Lower leg skin (tissue), 4 donors: ENCODE measurements at regions not wholly inside any gene's neighbourhood (a gene's known extent, or its start where the extent isn't known, plus 50 kb on each side); places are given as distances from the start of the nearest gene placed in this dataset.

Experiments
- DNase-seq, 2 donors: peaks; one replicate each; pipeline ENCODE4 v3.0.0-alpha.2; 2019; ENCODE audit warnings: low spot score in 2 of 2
- H3K4me3 ChIP-seq: fragments of 200-600 bp; sonication (generic); 2 replicates; pipeline ENCODE4 v1.5.1; 2017; ENCODE audit warnings: mild to moderate bottlenecking, low read depth; ENCODE audit not compliant: poor library complexity, severe bottlenecking
- POLR2A ChIP-seq, 2 donors: fragments of 450-650 bp; IDR thresholded peaks; one replicate each; pipeline ENCODE4 v1.6.1; 2016 to 2017; ENCODE audit warnings: antibody characterized with exemption in 2 of 2, mild to moderate bottlenecking in 1 of 2, moderate library complexity in 1 of 2
- WGBS, 2 donors: methylation state at CpG; one replicate each; pipeline ENCODE4 v1.1.5; 2018; 5-methylcytosine and 5-hydroxymethylcytosine counted together
- intact Hi-C: fragments of 100-400 bp; cut with DNase I; formaldehyde crosslinking; loops from one replicate; pipeline ENCODE4 v1.15.0; 2023; ENCODE audit warnings: low total_unique reads
- TF ChIP-seq, protein P1 (sequence below), 3 donors: fragments of 450-650 bp; IDR thresholded peaks; one replicate each; pipeline ENCODE4 v1.5.1; 2016; ENCODE audit warnings: antibody characterized with exemption in 3 of 3, mild to moderate bottlenecking in 3 of 3, moderate library complexity in 2 of 3

GRCh38 chr12:24546661-24547060, 402.2 kb downstream of the BCAT1 start:
- TF ChIP-seq POLR2A (IDR thresholded peaks at IDR 0.05), result no peak
- TF ChIP-seq, protein P1, sequence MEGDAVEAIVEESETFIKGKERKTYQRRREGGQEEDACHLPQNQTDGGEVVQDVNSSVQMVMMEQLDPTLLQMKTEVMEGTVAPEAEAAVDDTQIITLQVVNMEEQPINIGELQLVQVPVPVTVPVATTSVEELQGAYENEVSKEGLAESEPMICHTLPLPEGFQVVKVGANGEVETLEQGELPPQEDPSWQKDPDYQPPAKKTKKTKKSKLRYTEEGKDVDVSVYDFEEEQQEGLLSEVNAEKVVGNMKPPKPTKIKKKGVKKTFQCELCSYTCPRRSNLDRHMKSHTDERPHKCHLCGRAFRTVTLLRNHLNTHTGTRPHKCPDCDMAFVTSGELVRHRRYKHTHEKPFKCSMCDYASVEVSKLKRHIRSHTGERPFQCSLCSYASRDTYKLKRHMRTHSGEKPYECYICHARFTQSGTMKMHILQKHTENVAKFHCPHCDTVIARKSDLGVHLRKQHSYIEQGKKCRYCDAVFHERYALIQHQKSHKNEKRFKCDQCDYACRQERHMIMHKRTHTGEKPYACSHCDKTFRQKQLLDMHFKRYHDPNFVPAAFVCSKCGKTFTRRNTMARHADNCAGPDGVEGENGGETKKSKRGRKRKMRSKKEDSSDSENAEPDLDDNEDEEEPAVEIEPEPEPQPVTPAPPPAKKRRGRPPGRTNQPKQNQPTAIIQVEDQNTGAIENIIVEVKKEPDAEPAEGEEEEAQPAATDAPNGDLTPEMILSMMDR (IDR thresholded peaks at IDR 0.05), result no peak
- no peak for DNase-seq
- intact Hi-C loops, result no loop called here
- WGBS, 2 donors, result 92 to 93% methylated on average over 2 of the region's 2 CpGs
- H3K4me3 ChIP-seq, result no peak overlapping the region

GRCh38 chr12:24546084-24546483, 402.8 kb downstream of the BCAT1 start:
- TF ChIP-seq, protein P1 (IDR thresholded peaks at IDR 0.05), result no peak
- TF ChIP-seq POLR2A (IDR thresholded peaks at IDR 0.05), result no peak
- WGBS, 2 donors, result 79 to 83% methylated on average over 2 of the region's 2 CpGs
- intact Hi-C loops, result no loop called here
- no peak overlapping the region for H3K4me3 ChIP-seq
- DNase-seq, result no peak

- no peak overlapping the region for H3K4me3 ChIP-seq
- intact Hi-C loops, result no loop called here
- DNase-seq, result no peak
- TF ChIP-seq POLR2A (IDR thresholded peaks at IDR 0.05), result no peak
- TF ChIP-seq, protein P1 (IDR thresholded peaks at IDR 0.05), result no peak
These were observed 404.5 kb downstream of the BCAT1 start for GRCh38 chr12:24544368-24544767.

- intact Hi-C loops, result no loop called here
- WGBS, 2 donors, result 87 to 92% methylated on average over 5 of the region's 5 CpGs
- DNase-seq, result no peak
- TF ChIP-seq, protein P1 (IDR thresholded peaks at IDR 0.05), result no peak
- TF ChIP-seq POLR2A (IDR thresholded peaks at IDR 0.05), result no peak
- no peak overlapping the region for H3K4me3 ChIP-seq
These were observed 407.6 kb downstream of the BCAT1 start for GRCh38 chr12:24541193-24541871.

- DNase-seq, result no peak
- WGBS, 2 donors, result 92% methylated on average over 3 of the region's 3 CpGs
- TF ChIP-seq, protein P1 (IDR thresholded peaks at IDR 0.05), result no peak
- TF ChIP-seq POLR2A (IDR thresholded peaks at IDR 0.05), result no peak
- H3K4me3 ChIP-seq, result no peak overlapping the region
- intact Hi-C loops, result no loop called here
These were observed 409.3 kb downstream of the BCAT1 start for GRCh38 chr12:24539646-24540045.
